ENCODE measurements at regions not wholly inside any gene's neighbourhood (a gene's known extent, or its start where the extent isn't known, plus 50 kb on each side); places are given as distances from the start of the nearest gene placed in this dataset.

DNA sequence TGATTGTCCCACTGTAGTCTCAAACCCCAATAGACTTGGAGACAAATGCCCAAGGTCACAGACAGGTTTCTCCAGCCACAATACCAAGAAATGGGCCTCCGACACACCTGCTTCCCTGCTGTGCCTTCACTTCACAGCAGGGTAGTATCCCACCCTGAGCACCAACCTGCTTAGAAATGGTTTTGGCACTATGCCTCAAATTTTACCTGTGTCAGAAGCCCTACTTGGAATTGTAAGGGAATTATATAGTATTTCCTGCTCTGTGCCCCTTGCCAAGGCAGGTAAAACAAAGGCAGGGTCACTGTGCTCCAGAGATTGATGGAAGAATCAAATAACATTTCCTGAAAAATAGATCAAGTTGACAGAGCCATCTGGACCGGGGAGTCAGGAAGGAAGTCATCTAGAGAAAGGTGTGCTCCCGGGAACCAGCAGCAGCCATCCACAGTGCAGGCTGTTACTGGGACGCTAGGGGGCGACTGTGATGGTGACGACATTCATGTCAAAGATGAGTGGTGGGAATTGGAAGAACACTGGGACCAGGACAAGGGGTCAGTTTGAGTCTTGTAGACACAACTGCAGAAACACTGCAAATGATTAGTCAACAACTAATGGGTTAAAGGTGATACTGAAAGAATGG lies 117.8 kb upstream of the AKR1E2 start:
- peaks cover 0 to 4% (median 0%) of the 10 kb centered on the region in 7 donors for H3K27me3 ChIP-seq
- WGBS, 2 donors: 50 to 59% methylated on average over 6 of the region's 6 CpGs
- no peak for ATAC-seq
- H3K36me3 ChIP-seq: no peaks in the 10 kb centered on the region
- TF ChIP-seq, protein P1, sequence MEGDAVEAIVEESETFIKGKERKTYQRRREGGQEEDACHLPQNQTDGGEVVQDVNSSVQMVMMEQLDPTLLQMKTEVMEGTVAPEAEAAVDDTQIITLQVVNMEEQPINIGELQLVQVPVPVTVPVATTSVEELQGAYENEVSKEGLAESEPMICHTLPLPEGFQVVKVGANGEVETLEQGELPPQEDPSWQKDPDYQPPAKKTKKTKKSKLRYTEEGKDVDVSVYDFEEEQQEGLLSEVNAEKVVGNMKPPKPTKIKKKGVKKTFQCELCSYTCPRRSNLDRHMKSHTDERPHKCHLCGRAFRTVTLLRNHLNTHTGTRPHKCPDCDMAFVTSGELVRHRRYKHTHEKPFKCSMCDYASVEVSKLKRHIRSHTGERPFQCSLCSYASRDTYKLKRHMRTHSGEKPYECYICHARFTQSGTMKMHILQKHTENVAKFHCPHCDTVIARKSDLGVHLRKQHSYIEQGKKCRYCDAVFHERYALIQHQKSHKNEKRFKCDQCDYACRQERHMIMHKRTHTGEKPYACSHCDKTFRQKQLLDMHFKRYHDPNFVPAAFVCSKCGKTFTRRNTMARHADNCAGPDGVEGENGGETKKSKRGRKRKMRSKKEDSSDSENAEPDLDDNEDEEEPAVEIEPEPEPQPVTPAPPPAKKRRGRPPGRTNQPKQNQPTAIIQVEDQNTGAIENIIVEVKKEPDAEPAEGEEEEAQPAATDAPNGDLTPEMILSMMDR (IDR thresholded peaks at IDR 0.05): peak in 1 of 9 donors; percentile 36
- no peak overlapping the region for H3K27ac ChIP-seq
- intact Hi-C loops (cut with DNase I): no loop called here
- H3K9me3 ChIP-seq: no peaks in the 10 kb centered on the region
- H3K4me1 ChIP-seq: peaks cover 0 to 24% (median 13%) of the 10 kb centered on the region in 9 donors
- H3K4me3 ChIP-seq: no peak overlapping the region
- DNase-seq: no peak

DNA sequence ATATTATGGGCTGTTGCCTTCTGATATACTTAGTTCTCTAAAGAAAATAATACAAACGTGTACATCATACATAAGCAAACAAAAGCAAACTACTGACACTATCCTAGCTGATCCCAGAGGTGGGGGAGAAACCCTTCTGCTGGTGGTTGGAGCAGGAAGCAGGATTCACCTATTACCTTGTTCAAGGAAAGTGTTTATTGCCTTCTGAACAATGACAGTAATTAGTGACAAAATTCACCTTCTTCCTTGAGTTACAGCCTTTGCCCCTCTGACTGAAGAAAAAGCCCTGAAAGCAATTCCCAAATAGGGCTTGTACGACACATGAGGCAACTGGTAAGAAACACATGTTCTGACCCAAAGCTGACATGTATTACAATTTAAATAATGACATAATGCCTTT lies 118.8 kb upstream of the AKR1E2 start:
- H3K4me3 ChIP-seq: no peak overlapping the region
- TF ChIP-seq, protein P1 (IDR thresholded peaks at IDR 0.05): no peak
- H3K27me3 ChIP-seq: peaks cover 0 to 4% (median 0%) of the 10 kb centered on the region in 7 donors
- H3K36me3 ChIP-seq: no peaks in the 10 kb centered on the region
- ATAC-seq: no peak
- no peak for DNase-seq
- H3K4me1 ChIP-seq: peaks cover 0 to 25% (median 13%) of the 10 kb centered on the region in 9 donors
- H3K27ac ChIP-seq: no peak overlapping the region
- intact Hi-C loops (cut with DNase I): no loop called here
- WGBS, 2 donors: 82 to 92% methylated on average over 2 of the region's 2 CpGs
- no peaks in the 10 kb centered on the region for H3K9me3 ChIP-seq

DNA sequence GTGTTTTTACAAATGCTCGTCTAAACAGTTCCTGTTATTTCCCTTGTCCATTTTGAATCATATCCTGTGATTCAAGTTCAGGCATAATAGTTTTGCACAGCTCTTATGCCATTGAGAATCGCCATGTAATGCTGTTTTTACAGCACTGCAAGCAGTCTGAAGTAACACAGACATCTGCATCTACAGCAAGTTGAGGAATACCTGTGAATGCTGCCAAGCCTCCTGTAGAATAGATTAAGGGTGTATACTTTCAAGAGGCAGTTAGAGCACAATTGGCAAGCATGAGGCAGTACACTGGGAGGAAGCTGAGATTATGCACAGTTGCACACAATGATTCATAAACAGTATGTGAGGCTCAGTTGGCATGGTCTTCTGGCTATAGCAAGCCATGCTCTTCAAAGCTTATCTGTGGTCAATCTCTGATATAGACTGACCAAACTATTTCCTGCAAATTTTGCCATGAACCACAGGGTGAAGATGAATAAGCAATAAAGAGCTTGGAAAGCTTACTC lies 121.9 kb upstream of the AKR1E2 start:
- peak overlapping the region in 9 of 10 donors; percentile 28 to 78 (median 72) for H3K27ac ChIP-seq
- intact Hi-C loops (cut with DNase I): loop anchor here in 1 of 10 donors (5.0 kb wide), 2 partner anchors 42 to 63 kb away; no protein-coding TSS in a partner anchor
- DNase-seq: peak in 1 of 2 donors; percentile 61

GRCh38 chr10:4701016-4701415 lies 125.0 kb upstream of the AKR1E2 start:
- Histone ChIP-seq H3K27me3 (no peaks in the 10 kb centered on the region), H3K4me3 (no peak overlapping the region), H3K4me1 (peaks cover 0 to 51% (median 21%) of the 10 kb centered on the region in 9 donors), H3K27ac (peak overlapping the region in 4 of 10 donors; percentile 9 to 74 (median 22)), H3K36me3 (no peaks in the 10 kb centered on the region), H3K9me3 (no peaks in the 10 kb centered on the region)
- ATAC-seq: no peak
- TF ChIP-seq, protein P1 (IDR thresholded peaks at IDR 0.05): no peak
- no peak for DNase-seq
- 75 to 80% methylated on average over 4 of the region's 4 CpGs for WGBS, 2 donors
- intact Hi-C loops (cut with DNase I): loop anchor here in 1 of 10 donors (5.0 kb wide), 2 partner anchors 39 to 66 kb away; no protein-coding TSS in a partner anchor

More for the DNA sequence above, 121.9 kb upstream of the AKR1E2 start:
- 9 to 21% methylated on average over 2 of the region's 2 CpGs for WGBS, 2 donors
- TF ChIP-seq, protein P1 (IDR thresholded peaks at IDR 0.05): no peak
- no peaks in the 10 kb centered on the region for H3K36me3 ChIP-seq
- H3K4me3 ChIP-seq: no peak overlapping the region
- H3K27me3 ChIP-seq: peaks cover 0 to 4% (median 0%) of the 10 kb centered on the region in 7 donors
- ATAC-seq: peak; percentile 80 to 97 (median 92)
- no peaks in the 10 kb centered on the region for H3K9me3 ChIP-seq
- peaks cover 0 to 30% (median 16%) of the 10 kb centered on the region in 9 donors for H3K4me1 ChIP-seq
